ENCODE measurements at regions not wholly inside any gene's neighbourhood (a gene's known extent, or its start where the extent isn't known, plus 50 kb on each side); places are given as distances from the start of the nearest gene placed in this dataset.

GRCh38 chr5:28523416-28523815, 1485.0 kb upstream of the CDH9 start:
- no peak for TF ChIP-seq CTCF (IDR thresholded peaks at IDR 0.05)
- Mint-ChIP-seq H3K9me3 (peaks cover 30% of the 10 kb centered on the region), H3K27ac (no peak overlapping the region), H3K4me3 (no peak overlapping the region), H3K27me3 (ENCODE audit: insufficient read depth) (no peaks in the 10 kb centered on the region), H3K4me1 (ENCODE audit: low read depth) (no peaks in the 10 kb centered on the region), H3K36me3 (ENCODE audit: low read depth) (no peaks in the 10 kb centered on the region)
- DNase-seq = no peak

GRCh38 chr5:28517691-28518090, 1479.3 kb upstream of the CDH9 start:
- Mint-ChIP-seq H3K36me3 (ENCODE audit: low read depth) (no peaks in the 10 kb centered on the region), H3K4me3 (no peak overlapping the region)

GRCh38 chr5:28516722-28517121, 1478.3 kb upstream of the CDH9 start:
- no peak overlapping the region for H3K4me3 Mint-ChIP-seq
- no peak for DNase-seq
- no peaks in the 10 kb centered on the region for H3K36me3 Mint-ChIP-seq (ENCODE audit: low read depth)
- no peak for TF ChIP-seq CTCF (IDR thresholded peaks at IDR 0.05)
- H3K4me1 Mint-ChIP-seq (ENCODE audit: low read depth) = no peaks in the 10 kb centered on the region
- peaks cover 38% of the 10 kb centered on the region for H3K9me3 Mint-ChIP-seq
- H3K27me3 Mint-ChIP-seq (ENCODE audit: insufficient read depth) = no peaks in the 10 kb centered on the region
- H3K27ac Mint-ChIP-seq = no peak overlapping the region

More at GRCh38 chr5:28517691-28518090, 1479.3 kb upstream of the CDH9 start:
- H3K4me1 Mint-ChIP-seq (ENCODE audit: low read depth) = no peaks in the 10 kb centered on the region
- peaks cover 39% of the 10 kb centered on the region for H3K9me3 Mint-ChIP-seq
- no peak for DNase-seq
- no peaks in the 10 kb centered on the region for H3K27me3 Mint-ChIP-seq (ENCODE audit: insufficient read depth)
- H3K27ac Mint-ChIP-seq = no peak overlapping the region
- no peak for TF ChIP-seq CTCF (IDR thresholded peaks at IDR 0.05)

GRCh38 chr5:28512648-28513047, 1474.3 kb upstream of the CDH9 start:
- Mint-ChIP-seq H3K4me3 (no peak overlapping the region), H3K27ac (no peak overlapping the region), H3K4me1 (ENCODE audit: low read depth) (no peaks in the 10 kb centered on the region), H3K27me3 (ENCODE audit: insufficient read depth) (no peaks in the 10 kb centered on the region), H3K9me3 (peaks cover 35% of the 10 kb centered on the region), H3K36me3 (ENCODE audit: low read depth) (no peaks in the 10 kb centered on the region)
- no peak for TF ChIP-seq CTCF (IDR thresholded peaks at IDR 0.05)
- no peak for DNase-seq

GRCh38 chr5:28505121-28505520, 1466.7 kb upstream of the CDH9 start:
- Mint-ChIP-seq H3K27me3 (ENCODE audit: insufficient read depth) (no peaks in the 10 kb centered on the region), H3K4me1 (ENCODE audit: low read depth) (no peaks in the 10 kb centered on the region), H3K27ac (no peak overlapping the region), H3K4me3 (no peak overlapping the region), H3K36me3 (ENCODE audit: low read depth) (no peaks in the 10 kb centered on the region), H3K9me3 (peaks cover 25% of the 10 kb centered on the region)
- no peak for TF ChIP-seq CTCF (IDR thresholded peaks at IDR 0.05)
- no peak for DNase-seq

GRCh38 chr5:28500511-28500910, 1462.1 kb upstream of the CDH9 start:
- H3K9me3 Mint-ChIP-seq = peaks cover 10% of the 10 kb centered on the region
- no peaks in the 10 kb centered on the region for H3K27me3 Mint-ChIP-seq (ENCODE audit: insufficient read depth)
- no peak overlapping the region for H3K4me3 Mint-ChIP-seq
- no peaks in the 10 kb centered on the region for H3K36me3 Mint-ChIP-seq (ENCODE audit: low read depth)
- no peak for TF ChIP-seq CTCF (IDR thresholded peaks at IDR 0.05)
- H3K4me1 Mint-ChIP-seq (ENCODE audit: low read depth) = no peaks in the 10 kb centered on the region
- no peak overlapping the region for H3K27ac Mint-ChIP-seq
- DNase-seq = no peak
